Mesenchymal stem cell (in vitro differentiated cells and primary cell): ENCODE measurements at regions not wholly inside any gene's neighbourhood (a gene's known extent, or its start where the extent isn't known, plus 50 kb on each side); places are given as distances from the start of the nearest gene placed in this dataset.

Experiments
- DNase-seq: peaks from one replicate; pipeline ENCODE4 v3.0.0-alpha.2; 2013
- H2AFZ ChIP-seq: one replicate; pipeline ENCODE4 v1.6.1; 2013; ENCODE audit warnings: low read depth, mild to moderate bottlenecking, control low read depth, inconsistent platforms, low read length, moderate library complexity
- H2AK5ac ChIP-seq: 2 replicates; pipeline ENCODE4 v1.6.1; 2013; ENCODE audit warnings: low read length, moderate library complexity, mild to moderate bottlenecking, inconsistent platforms; ENCODE audit not compliant: severe bottlenecking
- H2BK120ac ChIP-seq: one replicate; pipeline ENCODE4 v1.6.1; 2013; ENCODE audit warnings: low read depth, mild to moderate bottlenecking, inconsistent platforms, low read length, moderate library complexity
- H2BK12ac ChIP-seq, 2 experiments: one replicate each; pipeline ENCODE4 v1.6.1; 2013; ENCODE audit warnings: inconsistent platforms in 2 of 2, low read length in 2 of 2, mild to moderate bottlenecking in 2 of 2, moderate library complexity in 2 of 2, control low read depth in 1 of 2
- H2BK15ac ChIP-seq: one replicate; pipeline ENCODE4 v1.6.1; 2013; ENCODE audit warnings: mild to moderate bottlenecking, low read depth, inconsistent platforms; ENCODE audit not compliant: poor library complexity, severe bottlenecking
- H2BK5ac ChIP-seq: 2 replicates; pipeline ENCODE4 v1.6.1; 2013; ENCODE audit warnings: low read depth, mild to moderate bottlenecking, low read length, control low read depth, inconsistent platforms; ENCODE audit not compliant: poor library complexity, severe bottlenecking
- H3K14ac ChIP-seq, 2 experiments: one replicate each; pipeline ENCODE4 v1.6.1; 2013; ENCODE audit warnings: inconsistent platforms in 2 of 2, low read length in 2 of 2, control low read depth in 1 of 2, mild to moderate bottlenecking in 1 of 2, moderate library complexity in 1 of 2
- H3K18ac ChIP-seq, 2 experiments: one replicate each; pipeline ENCODE4 v1.6.1; 2013; ENCODE audit warnings: inconsistent platforms in 2 of 2, low read length in 2 of 2, control low read depth in 1 of 2, low read depth in 1 of 2, mild to moderate bottlenecking in 1 of 2
- H3K23ac ChIP-seq, 2 experiments: one replicate each; pipeline ENCODE4 v1.6.1; 2013; ENCODE audit warnings: inconsistent platforms in 2 of 2, low read length in 2 of 2, mild to moderate bottlenecking in 2 of 2, moderate library complexity in 2 of 2, control low read depth in 1 of 2
- H3K27ac ChIP-seq: 2 replicates; pipeline ENCODE4 v1.5.1; 2013; ENCODE audit warnings: mild to moderate bottlenecking, moderate library complexity, low read length, control low read depth, inconsistent platforms; ENCODE audit not compliant: poor library complexity, severe bottlenecking
- H3K27me3 ChIP-seq, 2 experiments: 2 replicates each; pipeline versions ENCODE4 v1.6.1 to v1.7.0; 2013; ENCODE audit warnings: low read length in 2 of 2, mild to moderate bottlenecking in 2 of 2, moderate library complexity in 2 of 2, control low read depth in 1 of 2, inconsistent platforms in 1 of 2; ENCODE audit not compliant: control insufficient read depth in 1 of 2, insufficient read depth in 1 of 2
- H3K36me3 ChIP-seq, 2 experiments: 2 replicates each; pipeline versions ENCODE4 v1.6.1 to v1.7.0; 2013; ENCODE audit warnings: low read length in 2 of 2, control low read depth in 1 of 2, inconsistent platforms in 1 of 2, low read depth in 1 of 2, mild to moderate bottlenecking in 1 of 2; ENCODE audit not compliant: insufficient read depth in 2 of 2, control insufficient read depth in 1 of 2
- H3K4ac ChIP-seq, 2 experiments: one replicate each; pipeline ENCODE4 v1.6.1; 2013; ENCODE audit warnings: inconsistent platforms in 2 of 2, low read length in 2 of 2, mild to moderate bottlenecking in 2 of 2, moderate library complexity in 2 of 2, control low read depth in 1 of 2, low read depth in 1 of 2
- H3K4me1 ChIP-seq: 2 replicates; pipeline ENCODE4 v1.6.1; 2013; ENCODE audit warnings: low read depth, low read length, control low read depth; ENCODE audit not compliant: control insufficient read depth, insufficient read depth
- H3K4me2 ChIP-seq: 2 replicates; pipeline ENCODE4 v1.6.1; 2013; ENCODE audit warnings: low read length, mild to moderate bottlenecking, inconsistent platforms; ENCODE audit not compliant: poor library complexity, severe bottlenecking
- H3K4me3 ChIP-seq, 2 experiments: 2 replicates each; pipeline versions ENCODE4 v1.5.1 to v1.7.0; 2013; ENCODE audit warnings: low read length in 2 of 2, mild to moderate bottlenecking in 2 of 2, control low read depth in 1 of 2, low read depth in 1 of 2; ENCODE audit not compliant: insufficient read depth in 1 of 2
- H3K79me1 ChIP-seq: replicated peaks from 2 replicates; pipeline ENCODE4 v1.6.1; 2013; ENCODE audit warnings: mild to moderate bottlenecking, control low read depth, low read length, inconsistent platforms; ENCODE audit not compliant: poor library complexity, severe bottlenecking
- H3K9ac ChIP-seq: 2 replicates; pipeline ENCODE4 v1.7.0; 2013; ENCODE audit warnings: mild to moderate bottlenecking, low read length, moderate library complexity
- H3K9me3 ChIP-seq: 2 replicates; pipeline ENCODE4 v1.7.0; 2013; ENCODE audit warnings: mild to moderate bottlenecking, low read length; ENCODE audit not compliant: control insufficient read depth
- H4K8ac ChIP-seq: one replicate; pipeline ENCODE4 v1.6.1; 2013; ENCODE audit warnings: inconsistent platforms, mild to moderate bottlenecking, low read length, moderate library complexity
- H4K91ac ChIP-seq: one replicate; pipeline ENCODE4 v1.6.1; 2013; ENCODE audit warnings: mild to moderate bottlenecking, low read length, inconsistent platforms
- WGBS: methylation state at CpG from one replicate; pipeline ENCODE4 v1.1.7; 2013; ENCODE audit warnings: mixed read lengths; 5-methylcytosine and 5-hydroxymethylcytosine counted together

DNA sequence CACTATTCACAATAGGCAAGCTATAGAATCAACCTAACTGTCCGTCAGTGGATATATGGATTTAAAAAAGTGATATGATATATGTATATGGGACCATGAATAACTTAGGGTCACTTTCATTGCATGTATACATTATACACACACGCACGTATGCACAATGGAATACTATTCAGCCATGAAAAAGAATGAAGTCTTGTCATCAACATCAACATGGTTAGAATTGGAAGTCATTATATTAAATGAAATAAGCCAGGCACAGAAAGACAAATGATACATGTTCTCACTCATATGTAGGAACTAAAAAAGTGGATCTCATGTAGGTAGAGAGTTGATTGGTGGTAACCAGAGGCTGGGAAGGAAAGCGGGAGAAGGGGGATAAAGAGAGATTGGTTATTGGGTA is 234.3 kb downstream of the VRK1 start:
- 90% methylated on average over 1 of the region's 4 CpGs for WGBS
- H2BK5ac ChIP-seq = no peak overlapping the region

DNA sequence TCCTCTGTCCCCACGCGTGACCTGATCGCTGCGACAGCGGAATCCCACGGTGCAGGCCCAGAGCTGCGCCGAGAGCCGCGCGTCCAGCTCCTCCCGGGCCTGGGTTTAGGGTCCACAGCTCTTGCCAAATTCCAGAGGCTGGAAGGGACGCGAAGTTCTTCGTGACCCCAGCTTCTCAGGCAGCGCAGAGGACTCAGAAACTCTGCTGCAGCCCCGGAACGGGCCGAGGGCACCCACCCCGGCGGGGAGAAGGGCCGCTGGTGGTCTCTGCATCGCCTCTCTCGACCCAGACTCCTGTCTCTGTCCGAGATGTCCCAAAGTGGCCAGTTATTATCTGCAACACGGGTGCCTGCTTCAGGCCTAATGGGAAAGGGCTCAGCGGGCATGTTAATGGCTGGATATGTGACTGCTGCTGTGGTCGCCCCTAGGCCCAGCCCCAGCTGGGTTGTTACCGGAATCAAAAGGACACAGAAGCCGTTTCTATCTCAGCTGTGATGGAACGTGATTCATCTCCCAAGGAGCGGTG is 236.4 kb downstream of the VRK1 start:
- H3K18ac ChIP-seq = no peak overlapping the region
- H2BK12ac ChIP-seq = no peak overlapping the region
- no peak overlapping the region for H3K4ac ChIP-seq
- 33% methylated on average over 32 of the region's 32 CpGs for WGBS
- H3K36me3 ChIP-seq = no peaks in the 10 kb centered on the region
- H3K23ac ChIP-seq = no peak overlapping the region
- H3K14ac ChIP-seq = no peak overlapping the region
- H3K4me3 ChIP-seq = no peak overlapping the region
- H2BK5ac ChIP-seq = no peak overlapping the region
- no peak overlapping the region for H3K27ac ChIP-seq
- H4K91ac ChIP-seq = no peak overlapping the region
- no peaks in the 10 kb centered on the region for H3K79me1 ChIP-seq
- H3K4me2 ChIP-seq = no peak overlapping the region
- H3K9me3 ChIP-seq = peaks cover 23% of the 10 kb centered on the region
- DNase-seq = no peak
- H2AFZ ChIP-seq = no peak overlapping the region
- no peak overlapping the region for H4K8ac ChIP-seq
- no peak overlapping the region for H2AK5ac ChIP-seq
- H3K4me1 ChIP-seq = peaks cover 3% of the 10 kb centered on the region
- no peak overlapping the region for H3K9ac ChIP-seq
- no peak overlapping the region for H2BK120ac ChIP-seq
- H3K27me3 ChIP-seq = peaks cover 4 to 8% of the 10 kb centered on the region in 2 experiments
- H2BK15ac ChIP-seq = no peak overlapping the region

More for the DNA sequence above, 234.3 kb downstream of the VRK1 start:
- Histone ChIP-seq H2BK12ac (no peak overlapping the region), H3K18ac (no peak overlapping the region), H3K9ac (no peak overlapping the region), H3K9me3 (peaks cover 15% of the 10 kb centered on the region), H3K4me3 (no peak overlapping the region), H3K36me3 (no peaks in the 10 kb centered on the region), H3K4me1 (peaks cover 3% of the 10 kb centered on the region), H3K27me3 (peaks cover 4 to 8% of the 10 kb centered on the region in 2 experiments), H4K91ac (no peak overlapping the region), H2AK5ac (no peak overlapping the region), H2BK120ac (no peak overlapping the region), H3K4ac (no peak overlapping the region), H2AFZ (no peak overlapping the region), H3K4me2 (no peak overlapping the region), H3K27ac (no peak overlapping the region), H3K79me1 (no peaks in the 10 kb centered on the region), H3K23ac (no peak overlapping the region), H2BK15ac (no peak overlapping the region), H4K8ac (no peak overlapping the region), H3K14ac (no peak overlapping the region)
- DNase-seq = no peak

DNA sequence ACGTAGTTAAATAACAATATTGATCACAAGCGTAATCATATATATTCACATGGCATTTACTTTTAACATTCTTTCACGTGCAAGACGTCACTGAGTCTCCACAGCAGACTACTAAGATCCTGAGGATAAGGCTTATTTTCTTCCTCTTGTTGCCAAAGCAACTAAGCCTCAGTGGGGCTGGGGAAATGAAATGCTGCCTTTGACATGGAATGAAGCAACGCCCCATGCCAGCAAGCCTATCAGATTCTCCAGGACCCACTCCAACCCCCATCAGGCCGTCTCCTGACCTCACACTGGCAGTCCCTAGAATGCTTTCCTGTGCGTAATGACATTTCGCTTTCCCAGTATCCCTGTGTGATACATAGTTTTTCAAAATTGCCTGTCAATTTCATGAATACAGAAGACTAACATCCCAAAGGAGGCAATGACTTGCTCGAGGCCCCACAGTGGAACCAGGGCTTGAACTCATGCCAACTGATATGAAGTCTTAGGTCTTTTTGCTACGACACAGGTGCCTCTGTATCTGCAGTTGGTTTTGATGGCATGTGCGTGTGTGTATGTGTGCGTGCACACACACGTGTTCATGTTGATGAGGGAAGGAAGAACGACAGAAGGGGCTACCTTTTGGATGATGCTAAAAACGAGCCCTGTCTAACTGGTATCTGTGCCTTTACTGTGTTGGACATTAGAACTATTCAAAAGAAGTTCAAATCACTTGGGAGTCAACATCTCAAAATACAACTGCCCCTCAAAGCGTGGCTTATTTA is 239.1 kb downstream of the VRK1 start:
- WGBS = 76% methylated on average over 14 of the region's 16 CpGs
- no peak for DNase-seq

DNA sequence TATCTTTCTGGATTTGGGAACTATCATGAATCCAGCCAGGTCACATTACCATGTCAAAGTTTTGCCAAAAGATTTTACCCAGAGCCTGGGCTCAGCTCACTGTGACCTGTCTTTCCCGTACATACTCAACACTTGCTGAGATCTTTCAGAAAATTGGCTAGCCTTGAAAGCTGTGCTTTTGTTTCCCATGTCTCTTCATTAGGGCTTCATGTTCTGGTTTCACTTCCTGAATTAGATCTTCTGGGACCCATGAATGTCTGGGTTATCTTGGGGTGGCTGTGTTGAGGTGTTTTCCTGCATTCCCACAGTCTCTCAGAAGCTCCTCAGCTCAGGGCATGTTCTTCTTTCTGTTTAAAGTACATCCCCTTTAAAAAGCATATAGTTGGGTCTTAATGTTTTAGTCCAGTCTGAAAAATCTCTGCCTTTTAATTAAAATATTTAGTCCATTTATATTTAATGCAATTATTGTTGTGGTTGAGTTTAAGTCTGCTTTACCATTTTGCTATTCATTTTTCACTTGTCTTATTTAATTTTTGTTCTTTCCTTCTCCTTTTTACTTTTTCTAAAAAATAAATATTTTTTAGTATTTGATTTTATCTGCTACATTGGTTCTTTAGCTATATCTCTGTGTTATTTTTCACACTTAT is 242.7 kb downstream of the VRK1 start:
- Histone ChIP-seq H3K4ac (no peak overlapping the region), H3K18ac (no peak overlapping the region), H2BK5ac (no peak overlapping the region), H2BK12ac (no peak overlapping the region), H2BK15ac (no peak overlapping the region), H3K23ac (no peak overlapping the region), H2AFZ (no peak overlapping the region), H3K27ac (no peak overlapping the region), H3K4me1 (no peaks in the 10 kb centered on the region), H4K8ac (no peak overlapping the region), H2AK5ac (no peak overlapping the region), H3K4me2 (no peak overlapping the region), H3K79me1 (no peaks in the 10 kb centered on the region), H3K9ac (no peak overlapping the region), H3K14ac (no peak overlapping the region), H3K36me3 (no peaks in the 10 kb centered on the region), H3K27me3 (no peaks in the 10 kb centered on the region), H3K4me3 (no peak overlapping the region), H3K9me3 (peaks cover 12% of the 10 kb centered on the region), H2BK120ac (no peak overlapping the region), H4K91ac (no peak overlapping the region)
- WGBS = 44% methylated on average over 1 of the region's 1 CpG
- DNase-seq = no peak

More for the DNA sequence above, 239.1 kb downstream of the VRK1 start:
- no peaks in the 10 kb centered on the region for H3K79me1 ChIP-seq
- no peaks in the 10 kb centered on the region for H3K36me3 ChIP-seq
- H3K4me2 ChIP-seq = no peak overlapping the region
- peaks cover 3% of the 10 kb centered on the region for H3K4me1 ChIP-seq
- H3K27ac ChIP-seq = no peak overlapping the region
- H3K18ac ChIP-seq = no peak overlapping the region
- no peak overlapping the region for H2AK5ac ChIP-seq
- no peak overlapping the region for H3K4me3 ChIP-seq
- H3K9ac ChIP-seq = no peak overlapping the region
- no peak overlapping the region for H2BK5ac ChIP-seq
- H3K9me3 ChIP-seq = peaks cover 21% of the 10 kb centered on the region
- no peak overlapping the region for H3K23ac ChIP-seq
- H2BK120ac ChIP-seq = no peak overlapping the region
- peaks cover 4 to 8% of the 10 kb centered on the region in 2 experiments for H3K27me3 ChIP-seq
- H3K14ac ChIP-seq = no peak overlapping the region
- H2BK15ac ChIP-seq = no peak overlapping the region
- no peak overlapping the region for H2BK12ac ChIP-seq
- no peak overlapping the region for H3K4ac ChIP-seq
- H4K8ac ChIP-seq = no peak overlapping the region
- no peak overlapping the region for H2AFZ ChIP-seq
- H4K91ac ChIP-seq = no peak overlapping the region
